ENCODE measurements at regions not wholly inside any gene's neighbourhood (a gene's known extent, or its start where the extent isn't known, plus 50 kb on each side); places are given as distances from the start of the nearest gene placed in this dataset.

- no peak for TF ChIP-seq GATA3 (IDR thresholded peaks at IDR 0.05; ENCODE audit: low read depth, low read length)
- no peak for TF ChIP-seq GATA2 (IDR thresholded peaks at IDR 0.05; ENCODE audit: low read depth, low read length)
These were observed 88.4 kb upstream of the RND3 start for GRCh38 chr2:150575861-150576260.

- no peak for TF ChIP-seq GATA3 (IDR thresholded peaks at IDR 0.05; ENCODE audit: low read depth, low read length)
- TF ChIP-seq GATA2 (IDR thresholded peaks at IDR 0.05; ENCODE audit: low read depth, low read length) = no peak
These were observed 85.5 kb upstream of the RND3 start for GRCh38 chr2:150572961-150573395.

GRCh38 chr2:150572194-150572766 is 84.8 kb upstream of the RND3 start:
- TF ChIP-seq GATA3 (IDR thresholded peaks at IDR 0.05; ENCODE audit: low read depth, low read length) = no peak

GRCh38 chr2:150571121-150571520 is 83.7 kb upstream of the RND3 start:
- no peak for TF ChIP-seq GATA2 (IDR thresholded peaks at IDR 0.05; ENCODE audit: low read depth, low read length)
- no peak for TF ChIP-seq GATA3 (IDR thresholded peaks at IDR 0.05; ENCODE audit: low read depth, low read length)

GRCh38 chr2:150570712-150571111 is 83.2 kb upstream of the RND3 start:
- TF ChIP-seq GATA3 (IDR thresholded peaks at IDR 0.05; ENCODE audit: low read depth, low read length) (no peak), GATA2 (IDR thresholded peaks at IDR 0.05; ENCODE audit: low read depth, low read length) (no peak)

- TF ChIP-seq GATA2 (IDR thresholded peaks at IDR 0.05; ENCODE audit: low read depth, low read length) (no peak), GATA3 (IDR thresholded peaks at IDR 0.05; ENCODE audit: low read depth, low read length) (no peak)
These were observed 82.3 kb upstream of the RND3 start for GRCh38 chr2:150569761-150570160.

GRCh38 chr2:150567771-150568301 is 80.4 kb upstream of the RND3 start:
- no peak for TF ChIP-seq GATA3 (IDR thresholded peaks at IDR 0.05; ENCODE audit: low read depth, low read length)
- TF ChIP-seq GATA2 (IDR thresholded peaks at IDR 0.05; ENCODE audit: low read depth, low read length) = no peak

GRCh38 chr2:150566289-150566688 is 78.8 kb upstream of the RND3 start:
- no peak for TF ChIP-seq GATA2 (IDR thresholded peaks at IDR 0.05; ENCODE audit: low read depth, low read length)
- TF ChIP-seq GATA3 (IDR thresholded peaks at IDR 0.05; ENCODE audit: low read depth, low read length) = no peak

GRCh38 chr2:150561076-150561475 is 73.6 kb upstream of the RND3 start:
- TF ChIP-seq GATA2 (IDR thresholded peaks at IDR 0.05; ENCODE audit: low read depth, low read length) = no peak
- TF ChIP-seq GATA3 (IDR thresholded peaks at IDR 0.05; ENCODE audit: low read depth, low read length) = no peak

GRCh38 chr2:150557020-150557600 is 69.6 kb upstream of the RND3 start:
- TF ChIP-seq GATA3 (IDR thresholded peaks at IDR 0.05; ENCODE audit: low read depth, low read length) = no peak
- no peak for TF ChIP-seq GATA2 (IDR thresholded peaks at IDR 0.05; ENCODE audit: low read depth, low read length)

GRCh38 chr2:150555611-150556356 is 68.3 kb upstream of the RND3 start:
- TF ChIP-seq GATA2 (IDR thresholded peaks at IDR 0.05; ENCODE audit: low read depth, low read length) (no peak), GATA3 (IDR thresholded peaks at IDR 0.05; ENCODE audit: low read depth, low read length) (no peak)

- TF ChIP-seq GATA2 (IDR thresholded peaks at IDR 0.05; ENCODE audit: low read depth, low read length) = no peak
- no peak for TF ChIP-seq GATA3 (IDR thresholded peaks at IDR 0.05; ENCODE audit: low read depth, low read length)
These were observed 66.6 kb upstream of the RND3 start for GRCh38 chr2:150554046-150554445.

GRCh38 chr2:150552041-150552820 is 64.8 kb upstream of the RND3 start:
- TF ChIP-seq GATA2 (IDR thresholded peaks at IDR 0.05; ENCODE audit: low read depth, low read length) = no peak
- no peak for TF ChIP-seq GATA3 (IDR thresholded peaks at IDR 0.05; ENCODE audit: low read depth, low read length)

- TF ChIP-seq GATA3 (IDR thresholded peaks at IDR 0.05; ENCODE audit: low read depth, low read length) (no peak), GATA2 (IDR thresholded peaks at IDR 0.05; ENCODE audit: low read depth, low read length) (no peak)
These were observed 61.9 kb upstream of the RND3 start for GRCh38 chr2:150549381-150549780.

Measured in SH-SY5Y (cell line).